HG02678 (cell line): ENCODE measurements at regions not wholly inside any gene's neighbourhood (a gene's known extent, or its start where the extent isn't known, plus 50 kb on each side); places are given as distances from the start of the nearest gene placed in this dataset.

Experiments used
- ATAC-seq: cut with Tn5 transposase; IDR thresholded peaks from one replicate; pipeline ENCODE4 v1.9.1; 2021; ENCODE audit warnings: mild to moderate bottlenecking, moderate library complexity; ENCODE audit not compliant: unreplicated experiment

DNA sequence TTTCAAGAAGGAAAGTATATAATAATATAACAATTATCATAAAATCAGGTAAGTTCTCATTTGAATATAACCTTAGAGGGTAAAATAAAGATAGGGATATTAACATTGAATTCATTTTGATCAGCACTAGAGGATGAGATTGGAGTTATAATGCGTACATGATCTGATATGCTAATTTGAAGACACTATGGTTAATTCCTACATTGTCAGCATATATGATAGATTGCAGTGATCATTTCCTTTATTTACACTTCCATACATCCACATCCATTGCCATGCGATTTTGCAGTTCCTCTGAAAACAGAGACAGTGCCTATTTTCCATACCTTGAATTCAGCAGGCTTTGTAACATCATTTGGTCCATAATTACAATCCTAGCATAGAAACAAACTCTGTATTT, 519.2 kb downstream of the CCDC85A start:
- no peak for ATAC-seq

DNA sequence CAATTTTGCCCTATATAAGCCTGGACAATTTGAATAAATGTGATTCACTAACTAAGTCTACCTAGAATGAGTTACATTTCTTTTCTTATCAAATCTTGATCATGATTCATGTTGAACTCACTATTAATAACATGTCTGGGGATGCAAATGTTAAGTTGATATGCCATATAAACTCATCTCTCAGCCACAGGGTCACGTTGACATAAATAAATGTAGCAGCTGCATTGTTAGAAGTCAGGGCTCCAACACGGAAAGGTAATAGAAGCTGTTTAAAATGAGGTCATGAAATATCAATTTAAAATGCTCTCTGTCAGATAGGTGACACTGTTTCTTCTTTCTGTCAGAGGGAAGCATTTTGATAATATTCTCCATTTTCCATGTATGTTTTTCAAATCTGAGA, 521.9 kb downstream of the CCDC85A start:
- no peak for ATAC-seq

DNA sequence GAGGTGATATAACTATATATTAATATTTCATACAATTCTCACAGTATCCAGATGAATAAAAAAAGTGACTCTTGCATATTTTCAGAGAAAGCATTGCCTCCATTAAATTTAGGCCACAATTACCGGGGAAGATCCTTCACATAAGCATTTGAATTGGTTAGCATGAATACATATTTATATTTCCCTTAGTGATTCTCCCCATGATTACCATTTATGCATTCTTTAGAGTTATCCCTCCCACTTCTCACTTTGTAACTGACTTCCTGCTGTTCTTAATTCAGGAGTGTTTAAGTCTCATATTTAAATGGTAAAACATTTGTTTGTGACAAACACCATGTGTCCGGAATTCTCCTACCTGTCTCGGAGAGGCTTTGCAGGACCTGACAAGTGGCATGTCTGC, 523.4 kb downstream of the CCDC85A start:
- no peak for ATAC-seq

DNA sequence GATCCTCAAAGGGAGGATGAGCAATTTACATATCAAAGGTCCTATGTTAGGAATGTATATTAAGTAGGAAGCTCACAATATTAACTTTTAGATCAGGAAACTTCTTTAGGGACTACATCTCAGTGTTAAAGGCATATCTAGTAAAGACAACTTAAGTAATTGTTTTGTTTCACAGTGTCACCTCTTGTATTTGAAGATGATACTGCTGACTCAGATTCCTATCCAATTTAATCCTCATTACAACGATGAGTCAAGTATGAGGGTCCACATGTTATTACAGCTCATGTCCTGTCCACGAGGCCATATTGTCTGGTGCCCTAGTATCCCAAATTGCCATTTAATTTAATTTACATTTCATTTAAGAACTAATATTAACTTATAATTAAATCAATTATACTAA, 523.9 kb downstream of the CCDC85A start:
- no peak for ATAC-seq

- ATAC-seq = no peak
Measured at GRCh38 chr2:56709181-56709580, 525.4 kb downstream of the CCDC85A start.

- no peak for ATAC-seq
Measured at GRCh38 chr2:56713161-56713676, 529.4 kb downstream of the CCDC85A start.

- no peak for ATAC-seq
Measured at GRCh38 chr2:56713978-56714377, 530.2 kb downstream of the CCDC85A start.

DNA sequence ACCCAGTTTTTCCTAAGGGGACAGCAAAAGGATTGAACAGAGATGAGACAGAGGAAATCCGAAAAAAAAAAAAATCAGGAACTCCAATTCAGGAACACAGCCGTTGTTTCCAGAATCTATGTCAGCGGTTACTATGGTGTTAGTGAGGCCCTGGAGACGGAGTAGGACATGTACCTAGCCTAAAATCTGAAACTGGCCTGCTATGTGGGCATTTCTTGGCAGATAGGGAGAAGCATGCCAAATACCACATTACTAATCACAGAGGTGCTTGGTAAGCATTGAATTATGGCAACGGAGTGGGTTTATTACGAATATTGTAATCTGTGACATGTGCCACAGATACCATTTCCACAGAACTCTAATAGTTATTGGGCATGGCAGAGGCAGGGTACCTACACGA, 530.6 kb downstream of the CCDC85A start:
- ATAC-seq = no peak

DNA sequence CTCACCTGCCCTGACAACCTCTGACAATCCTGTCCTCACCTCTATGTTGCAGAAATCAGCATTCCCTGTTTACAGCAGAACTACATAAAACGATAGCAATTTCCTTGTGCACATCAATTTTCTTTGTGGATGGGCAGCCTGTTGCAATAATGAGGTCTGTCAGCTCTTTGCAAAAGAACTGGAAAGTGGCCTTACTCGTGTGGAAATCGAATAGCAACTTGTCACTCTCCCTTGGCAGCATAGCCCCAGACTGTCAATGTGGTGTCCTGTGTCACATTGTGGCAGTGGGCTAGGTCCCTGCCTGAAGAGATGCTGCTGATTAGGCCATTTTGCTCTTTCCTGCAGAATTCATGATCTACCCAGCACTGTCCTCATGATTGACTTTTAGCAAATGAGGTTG, 531.9 kb downstream of the CCDC85A start:
- no peak for ATAC-seq

GRCh38 chr2:56718413-56718812, 534.6 kb downstream of the CCDC85A start:
- ATAC-seq = no peak

DNA sequence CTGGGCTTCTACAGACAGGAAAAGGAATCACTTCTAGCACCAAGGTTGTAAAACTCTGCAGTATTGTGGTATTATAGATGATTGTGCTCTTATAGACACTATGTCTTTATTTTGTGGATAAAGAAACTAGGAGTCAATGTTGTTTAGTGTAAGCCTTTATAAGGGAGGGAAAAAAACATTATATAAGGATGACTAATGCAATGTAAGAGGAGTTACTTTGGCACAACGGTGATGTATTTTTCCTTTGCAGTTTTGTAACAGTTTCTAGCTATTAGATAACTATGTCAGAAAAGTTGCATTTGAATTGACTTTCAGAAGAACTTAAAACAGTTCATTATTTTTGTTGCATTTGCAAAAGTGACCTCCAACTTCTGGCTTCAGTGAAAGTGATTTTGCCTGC, 545.4 kb downstream of the CCDC85A start:
- no peak for ATAC-seq

GRCh38 chr2:56732946-56733345, 549.2 kb downstream of the CCDC85A start:
- ATAC-seq = no peak

DNA sequence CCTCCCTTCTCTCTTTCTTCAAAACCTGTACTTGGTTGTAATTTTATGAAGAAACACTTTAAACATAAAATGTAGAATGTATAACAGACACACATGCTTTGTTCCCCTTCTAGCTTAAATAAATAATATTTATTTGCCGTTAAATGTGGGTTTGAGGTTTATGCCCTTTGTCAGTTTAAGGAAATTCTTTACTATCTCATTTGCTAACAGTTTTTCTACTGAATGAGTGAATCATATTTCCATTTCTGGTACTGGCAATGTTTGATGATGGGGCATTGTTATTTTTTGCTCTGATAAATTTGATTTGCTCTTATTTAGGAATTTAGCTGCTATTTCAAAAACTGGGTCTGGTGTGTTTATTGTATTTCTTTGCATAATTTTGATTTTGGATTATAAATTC, 555.6 kb downstream of the CCDC85A start:
- ATAC-seq = no peak

DNA sequence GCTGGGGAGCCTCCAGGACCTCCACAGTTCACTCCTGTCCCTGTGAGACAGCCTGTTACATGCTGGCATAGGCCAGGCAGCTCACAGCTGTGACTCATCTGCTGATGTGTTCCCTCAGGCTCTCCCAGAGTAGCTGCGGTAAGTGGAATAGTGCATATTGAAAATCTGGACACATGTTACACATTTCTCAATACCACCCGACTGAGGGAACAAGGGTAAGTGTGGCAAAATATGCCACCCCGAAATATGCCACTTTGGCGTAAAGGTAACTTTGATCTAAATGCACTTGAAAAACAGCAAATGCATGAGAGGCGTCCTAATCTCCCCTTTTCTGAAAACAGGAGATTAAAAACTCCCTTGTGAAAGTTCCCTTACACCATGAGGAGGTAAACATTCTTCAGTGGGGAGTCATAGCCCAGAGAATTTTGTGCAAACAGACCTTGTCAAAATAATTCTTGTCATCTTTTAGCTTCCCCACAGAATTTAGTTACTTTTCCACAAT, 557.9 kb downstream of the CCDC85A start:
- no peak for ATAC-seq

GRCh38 chr2:56743807-56744206, 560.0 kb downstream of the CCDC85A start:
- no peak for ATAC-seq

DNA sequence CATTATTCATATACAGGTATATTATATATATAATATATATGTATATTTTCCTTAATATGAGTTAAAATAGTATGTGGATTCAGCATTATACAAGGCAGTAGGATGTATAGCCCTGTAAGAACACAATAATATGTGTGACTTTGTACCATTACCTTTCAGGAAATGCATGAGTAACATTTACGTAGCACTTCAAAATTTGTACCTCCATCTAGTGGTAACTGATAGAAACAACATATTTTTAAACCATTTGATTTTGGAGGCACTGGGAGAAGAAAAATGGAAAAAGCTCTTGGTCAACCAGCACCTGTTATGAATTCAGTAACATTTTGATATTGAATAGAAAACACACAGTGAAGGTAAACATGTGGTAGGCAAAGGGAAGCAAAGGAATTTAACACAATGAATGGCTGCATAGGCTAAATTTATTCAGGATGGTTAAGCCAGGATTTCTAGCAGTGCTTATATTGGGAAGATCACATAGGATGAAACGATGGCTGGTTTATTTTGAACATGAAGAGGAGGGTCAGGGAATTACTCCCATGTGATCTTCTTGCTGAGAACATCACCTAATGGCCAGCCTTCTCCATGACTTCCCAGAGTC, 565.5 kb downstream of the CCDC85A start:
- ATAC-seq = no peak

GRCh38 chr2:56753182-56753581, 569.4 kb downstream of the CCDC85A start:
- ATAC-seq = no peak

- no peak for ATAC-seq
Measured at GRCh38 chr2:56754066-56754615, 570.4 kb downstream of the CCDC85A start.

GRCh38 chr2:56754627-56755026, 570.8 kb downstream of the CCDC85A start:
- ATAC-seq = no peak

DNA sequence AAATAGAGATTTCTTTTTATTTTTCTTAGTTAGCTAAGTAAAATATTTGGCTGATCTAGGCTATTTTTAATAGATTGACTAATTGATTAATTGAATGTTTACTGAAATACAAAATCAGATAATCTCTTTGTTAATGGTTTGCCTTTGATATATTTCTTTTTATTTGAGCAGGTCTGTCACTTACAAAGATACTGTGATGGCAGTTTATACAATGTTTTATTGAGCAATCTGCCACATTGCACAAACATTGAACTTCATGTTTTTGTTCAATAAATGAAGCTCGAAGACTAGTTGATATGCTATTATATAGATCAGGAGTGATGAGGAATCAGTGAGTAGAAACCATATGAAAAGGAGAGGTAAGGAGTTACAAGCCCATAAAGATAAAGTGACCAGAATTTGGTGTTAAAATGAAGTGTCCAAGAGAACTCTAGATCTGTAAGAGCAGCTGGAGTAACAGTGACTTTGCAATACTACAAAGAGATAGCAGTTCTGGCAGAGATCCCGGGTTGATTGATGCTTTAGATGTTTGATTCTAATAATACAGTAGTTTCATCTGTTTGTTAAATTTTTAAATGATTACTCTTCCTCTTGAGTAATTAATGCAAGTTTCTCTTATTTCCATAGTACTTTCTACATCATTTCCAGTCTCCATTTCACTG, 574.2 kb downstream of the CCDC85A start:
- no peak for ATAC-seq

GRCh38 chr2:56763683-56764082, 579.9 kb downstream of the CCDC85A start:
- ATAC-seq = no peak

DNA sequence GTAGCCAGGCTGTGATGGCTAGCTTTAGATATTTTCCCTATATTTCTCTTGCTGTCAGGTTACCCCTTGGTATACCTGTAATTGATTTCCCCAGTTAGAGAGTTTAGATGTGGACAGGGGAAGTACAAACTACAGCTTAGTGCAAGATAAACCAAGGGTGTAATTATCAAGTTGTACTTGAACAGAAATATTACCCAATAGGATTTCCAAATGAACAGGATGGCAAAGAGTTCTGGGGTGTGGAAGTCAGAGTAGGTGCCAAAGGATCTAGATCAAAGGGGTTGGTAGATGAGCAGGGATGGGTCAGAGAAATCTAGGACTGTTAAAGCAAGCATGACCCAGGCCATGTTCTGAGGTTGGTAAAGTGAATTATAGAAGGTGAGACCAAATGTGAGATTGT, 585.2 kb downstream of the CCDC85A start:
- no peak for ATAC-seq
